Loucy (cell line): ENCODE measurements at regions not wholly inside any gene's neighbourhood (a gene's known extent, or its start where the extent isn't known, plus 50 kb on each side); places are given as distances from the start of the nearest gene placed in this dataset.

Experiments
- H2AFZ ChIP-seq: fragments of 200-600 bp; sonication (generic); 2 replicates; pipeline ENCODE4 v1.6.0; 2016; ENCODE audit warnings: antibody characterized with exemption, mild to moderate bottlenecking, low read length, moderate library complexity
- H3F3A ChIP-seq: fragments of 200-600 bp; 2 replicates; pipeline ENCODE4 v1.6.0; 2016; ENCODE audit warnings: antibody characterized with exemption, low read depth, mild to moderate bottlenecking
- H3K27me3 ChIP-seq: fragments of 200-600 bp; sonication (generic); 2 replicates; pipeline ENCODE4 v1.6.1; 2014; ENCODE audit warnings: low read length, mild to moderate bottlenecking; ENCODE audit not compliant: insufficient read depth, poor library complexity, severe bottlenecking
- H3K36me3 ChIP-seq: fragments of 200-600 bp; sonication (generic); 2 replicates; pipeline ENCODE4 v1.6.1; 2016; ENCODE audit warnings: low read length; ENCODE audit not compliant: insufficient read depth
- H3K4me1 ChIP-seq: fragments of 200-600 bp; sonication (generic); 2 replicates; pipeline ENCODE4 v1.5.1; 2014; ENCODE audit warnings: low read length, mild to moderate bottlenecking; ENCODE audit not compliant: insufficient read depth, poor library complexity, severe bottlenecking
- H3K4me2 ChIP-seq: fragments of 200-600 bp; sonication (generic); 2 replicates; pipeline ENCODE4 v1.6.0; 2014; ENCODE audit warnings: antibody characterized with exemption, low read length, low read depth, mild to moderate bottlenecking; ENCODE audit not compliant: poor library complexity, severe bottlenecking
- H3K4me3 ChIP-seq: fragments of 200-600 bp; sonication (generic); 2 replicates; pipeline ENCODE4 v1.5.1; 2014; ENCODE audit warnings: low read length, mild to moderate bottlenecking, mixed read lengths; ENCODE audit not compliant: poor library complexity, severe bottlenecking
- H3K79me2 ChIP-seq: fragments of 200-600 bp; sonication (generic); 2 replicates; pipeline ENCODE4 v1.6.1; 2014; ENCODE audit warnings: low read length; ENCODE audit not compliant: insufficient read depth
- H3K9ac ChIP-seq: fragments of 200-600 bp; sonication (generic); 2 replicates; pipeline ENCODE4 v1.6.0; 2014; ENCODE audit warnings: mild to moderate bottlenecking, low read depth, low read length, moderate library complexity; ENCODE audit not compliant: poor library complexity, severe bottlenecking
- H3K9me2 ChIP-seq: fragments of 200-600 bp; sonication (generic); replicated peaks from 2 replicates; pipeline ENCODE4 v1.6.1; 2016; ENCODE audit warnings: low read depth, low read length, mixed read lengths
- H3K9me3 ChIP-seq: fragments of 200-600 bp; sonication (generic); 2 replicates; pipeline ENCODE4 v1.6.1; 2014; ENCODE audit warnings: mild to moderate bottlenecking, antibody characterized with exemption, low read length, low read depth; ENCODE audit not compliant: insufficient read depth
- H4K20me1 ChIP-seq: fragments of 200-600 bp; sonication (generic); 2 replicates; pipeline ENCODE4 v1.6.0; 2014; ENCODE audit warnings: antibody characterized with exemption, low read length, mild to moderate bottlenecking; ENCODE audit not compliant: insufficient read depth, poor library complexity, severe bottlenecking
- CTCF ChIP-seq: fragments of 200-600 bp; sonication (generic); conservative IDR thresholded peaks from 2 replicates; pipeline ENCODE4 v1.5.1; 2014; ENCODE audit warnings: mild to moderate bottlenecking, antibody characterized with exemption, low read length
- EZH2phosphoT487 ChIP-seq: fragments of 200-600 bp; IDR thresholded peaks from 2 replicates; pipeline ENCODE4 v1.6.1; 2018; ENCODE audit warnings: antibody characterized with exemption, mild to moderate bottlenecking, moderate library complexity, borderline replicate concordance

GRCh38 chr4:155496294-155496626, 119.5 kb upstream of the MAP9 start:
- TF ChIP-seq CTCF, result no peak
- H4K20me1 ChIP-seq, result no peaks in the 10 kb centered on the region
- H2AFZ ChIP-seq, result no peak overlapping the region
- no peaks in the 10 kb centered on the region for H3K9me2 ChIP-seq
- no peak overlapping the region for H3K9ac ChIP-seq
- no peaks in the 10 kb centered on the region for H3F3A ChIP-seq
- no peak overlapping the region for H3K4me3 ChIP-seq
- H3K9me3 ChIP-seq, result no peaks in the 10 kb centered on the region
- H3K36me3 ChIP-seq, result no peaks in the 10 kb centered on the region
- no peaks in the 10 kb centered on the region for H3K4me1 ChIP-seq
- H3K4me2 ChIP-seq, result no peak overlapping the region
- H3K79me2 ChIP-seq, result no peaks in the 10 kb centered on the region
- H3K27me3 ChIP-seq, result no peaks in the 10 kb centered on the region

GRCh38 chr4:155495572-155496293, 119.0 kb upstream of the MAP9 start:
- Histone ChIP-seq H3K27me3 (no peaks in the 10 kb centered on the region), H3F3A (no peaks in the 10 kb centered on the region), H3K9me3 (no peaks in the 10 kb centered on the region), H2AFZ (no peak overlapping the region), H4K20me1 (no peaks in the 10 kb centered on the region), H3K9me2 (no peaks in the 10 kb centered on the region), H3K4me2 (no peak overlapping the region), H3K4me3 (no peak overlapping the region), H3K9ac (no peak overlapping the region), H3K79me2 (no peaks in the 10 kb centered on the region), H3K36me3 (no peaks in the 10 kb centered on the region), H3K4me1 (no peaks in the 10 kb centered on the region)
- TF ChIP-seq CTCF (no peak), EZH2phosphoT487 (no peak)

GRCh38 chr4:155494037-155494718, 117.4 kb upstream of the MAP9 start:
- Histone ChIP-seq H3K4me3 (no peak overlapping the region), H3K4me1 (no peaks in the 10 kb centered on the region), H3K36me3 (no peaks in the 10 kb centered on the region), H3K4me2 (no peak overlapping the region), H3K9me3 (no peaks in the 10 kb centered on the region), H3K9me2 (no peaks in the 10 kb centered on the region), H3F3A (no peaks in the 10 kb centered on the region), H3K27me3 (no peaks in the 10 kb centered on the region), H4K20me1 (no peaks in the 10 kb centered on the region), H3K9ac (no peak overlapping the region), H3K79me2 (no peaks in the 10 kb centered on the region), H2AFZ (no peak overlapping the region)
- no peak for TF ChIP-seq CTCF
- no peak for TF ChIP-seq EZH2phosphoT487
